ENCODE measurements at regions not wholly inside any gene's neighbourhood (a gene's known extent, or its start where the extent isn't known, plus 50 kb on each side); places are given as distances from the start of the nearest gene placed in this dataset.

GRCh38 chr1:94684690-94685250 is 135.4 kb upstream of the SLC44A3 start:
- TF ChIP-seq, protein P1, sequence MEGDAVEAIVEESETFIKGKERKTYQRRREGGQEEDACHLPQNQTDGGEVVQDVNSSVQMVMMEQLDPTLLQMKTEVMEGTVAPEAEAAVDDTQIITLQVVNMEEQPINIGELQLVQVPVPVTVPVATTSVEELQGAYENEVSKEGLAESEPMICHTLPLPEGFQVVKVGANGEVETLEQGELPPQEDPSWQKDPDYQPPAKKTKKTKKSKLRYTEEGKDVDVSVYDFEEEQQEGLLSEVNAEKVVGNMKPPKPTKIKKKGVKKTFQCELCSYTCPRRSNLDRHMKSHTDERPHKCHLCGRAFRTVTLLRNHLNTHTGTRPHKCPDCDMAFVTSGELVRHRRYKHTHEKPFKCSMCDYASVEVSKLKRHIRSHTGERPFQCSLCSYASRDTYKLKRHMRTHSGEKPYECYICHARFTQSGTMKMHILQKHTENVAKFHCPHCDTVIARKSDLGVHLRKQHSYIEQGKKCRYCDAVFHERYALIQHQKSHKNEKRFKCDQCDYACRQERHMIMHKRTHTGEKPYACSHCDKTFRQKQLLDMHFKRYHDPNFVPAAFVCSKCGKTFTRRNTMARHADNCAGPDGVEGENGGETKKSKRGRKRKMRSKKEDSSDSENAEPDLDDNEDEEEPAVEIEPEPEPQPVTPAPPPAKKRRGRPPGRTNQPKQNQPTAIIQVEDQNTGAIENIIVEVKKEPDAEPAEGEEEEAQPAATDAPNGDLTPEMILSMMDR (IDR thresholded peaks at IDR 0.05 in 4 of 5, conservative IDR thresholded peaks at IDR 0.05 in 1 of 5) = no peak
- no peak for TF ChIP-seq POLR2A (IDR thresholded peaks at IDR 0.05)
